ENCODE measurements at regions not wholly inside any gene's neighbourhood (a gene's known extent, or its start where the extent isn't known, plus 50 kb on each side); places are given as distances from the start of the nearest gene placed in this dataset.
A peak's percentile ranks its signal among the peaks of the same experiment; 100 is the strongest.
"Not testable (repeated sequence)": the region's sequence is repeated elsewhere in the genome, so short reads cannot be mapped to it uniquely, and the experiment has no call there.

- no peak overlapping the region for H3K4me3 ChIP-seq (ENCODE audit: low read length in 2 of 2)
- no peaks in the 10 kb centered on the region for H3K36me3 ChIP-seq (ENCODE audit: control insufficient read depth in 2 of 2, insufficient read depth in 2 of 2, low read length in 2 of 2)
- H3K9ac ChIP-seq (ENCODE audit: low read depth in 1 of 2, low read length in 2 of 2): no peak overlapping the region
- no peak overlapping the region for H3K27ac ChIP-seq (ENCODE audit: low read depth in 2 of 2, low read length in 2 of 2)
- H3K9me3 ChIP-seq (ENCODE audit: control insufficient read depth in 2 of 2, low read length in 2 of 2): no peaks in the 10 kb centered on the region
- no peaks in the 10 kb centered on the region for H3K27me3 ChIP-seq (ENCODE audit: control insufficient read depth in 2 of 2, insufficient read depth in 2 of 2, low read length in 2 of 2)
- H3K4me1 ChIP-seq (ENCODE audit: control insufficient read depth in 2 of 2, insufficient read depth in 2 of 2, low read length in 2 of 2): no peaks in the 10 kb centered on the region
These were observed 64.4 kb upstream of the TMEM170B start for GRCh38 chr6:11473008-11473740.

DNA sequence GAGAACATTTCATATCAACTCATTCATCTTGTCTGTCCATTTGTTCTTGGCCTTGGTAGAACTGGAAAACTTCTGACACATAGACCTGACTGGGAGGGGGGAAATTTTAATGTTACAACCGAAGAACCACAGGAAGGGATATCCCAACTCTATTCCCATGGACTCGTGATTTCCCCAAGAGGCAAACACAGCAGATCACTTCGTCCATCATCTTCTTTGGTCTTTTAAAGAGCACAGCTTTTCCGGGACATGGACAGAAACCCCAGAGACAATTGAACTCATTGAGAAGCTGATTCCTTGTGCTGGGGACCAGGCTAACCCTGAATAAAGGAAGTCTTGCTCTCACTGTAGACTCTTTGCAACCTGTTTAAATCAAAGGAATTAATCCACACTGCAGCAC, 66.3 kb upstream of the TMEM170B start:
- H3K27ac ChIP-seq (ENCODE audit: low read depth in 2 of 2, low read length in 2 of 2): no peak overlapping the region
- H3K36me3 ChIP-seq (ENCODE audit: control insufficient read depth in 2 of 2, insufficient read depth in 2 of 2, low read length in 2 of 2): no peaks in the 10 kb centered on the region
- no peaks in the 10 kb centered on the region for H3K27me3 ChIP-seq (ENCODE audit: control insufficient read depth in 2 of 2, insufficient read depth in 2 of 2, low read length in 2 of 2)
- no peaks in the 10 kb centered on the region for H3K9me3 ChIP-seq (ENCODE audit: control insufficient read depth in 2 of 2, low read length in 2 of 2)
- no peaks in the 10 kb centered on the region for H3K4me1 ChIP-seq (ENCODE audit: control insufficient read depth in 2 of 2, insufficient read depth in 2 of 2, low read length in 2 of 2)
- no peak overlapping the region for H3K4me3 ChIP-seq (ENCODE audit: low read length in 2 of 2)
- no peak overlapping the region for H3K9ac ChIP-seq (ENCODE audit: low read depth in 1 of 2, low read length in 2 of 2)

- H3K9me3 ChIP-seq (ENCODE audit: control insufficient read depth in 2 of 2, low read length in 2 of 2): no peaks in the 10 kb centered on the region
- no peaks in the 10 kb centered on the region for H3K36me3 ChIP-seq (ENCODE audit: control insufficient read depth in 2 of 2, insufficient read depth in 2 of 2, low read length in 2 of 2)
- no peaks in the 10 kb centered on the region for H3K4me1 ChIP-seq (ENCODE audit: control insufficient read depth in 2 of 2, insufficient read depth in 2 of 2, low read length in 2 of 2)
- no peak overlapping the region for H3K27ac ChIP-seq (ENCODE audit: low read depth in 2 of 2, low read length in 2 of 2)
- no peak overlapping the region for H3K9ac ChIP-seq (ENCODE audit: low read depth in 1 of 2, low read length in 2 of 2)
- H3K4me3 ChIP-seq (ENCODE audit: low read length in 2 of 2): no peak overlapping the region
- H3K27me3 ChIP-seq (ENCODE audit: control insufficient read depth in 2 of 2, insufficient read depth in 2 of 2, low read length in 2 of 2): no peaks in the 10 kb centered on the region
These were observed 67.9 kb upstream of the TMEM170B start for GRCh38 chr6:11469684-11470083.

DNA sequence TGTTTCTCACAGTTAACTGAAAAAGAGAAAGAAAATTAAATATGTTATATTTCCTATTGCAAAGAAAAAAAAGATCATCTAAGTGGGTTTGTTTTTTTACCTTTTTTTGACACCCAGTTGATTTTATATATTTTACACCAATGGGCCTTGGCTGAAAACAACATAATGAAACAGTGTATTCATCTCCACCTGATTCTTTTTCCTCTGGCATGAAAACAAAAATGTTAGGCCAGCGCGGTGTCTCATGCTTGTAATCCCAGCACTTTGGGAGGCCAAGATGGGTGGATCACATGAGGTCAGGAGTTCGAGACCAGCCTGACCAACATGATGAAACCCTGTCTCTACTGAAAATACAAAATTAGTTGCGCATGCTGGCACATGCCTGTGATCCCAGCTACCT, 69.3 kb upstream of the TMEM170B start:
- not testable (repeated sequence) for H3K36me3 ChIP-seq (ENCODE audit: control insufficient read depth in 2 of 2, insufficient read depth in 2 of 2, low read length in 2 of 2); H3K27ac ChIP-seq (ENCODE audit: low read depth in 2 of 2, low read length in 2 of 2); H3K4me1 ChIP-seq (ENCODE audit: control insufficient read depth in 2 of 2, insufficient read depth in 2 of 2, low read length in 2 of 2); H3K27me3 ChIP-seq (ENCODE audit: control insufficient read depth in 2 of 2, insufficient read depth in 2 of 2, low read length in 2 of 2); H3K4me3 ChIP-seq (ENCODE audit: low read length in 2 of 2); H3K9ac ChIP-seq (ENCODE audit: low read depth in 1 of 2, low read length in 2 of 2); H3K9me3 ChIP-seq (ENCODE audit: control insufficient read depth in 2 of 2, low read length in 2 of 2)

DNA sequence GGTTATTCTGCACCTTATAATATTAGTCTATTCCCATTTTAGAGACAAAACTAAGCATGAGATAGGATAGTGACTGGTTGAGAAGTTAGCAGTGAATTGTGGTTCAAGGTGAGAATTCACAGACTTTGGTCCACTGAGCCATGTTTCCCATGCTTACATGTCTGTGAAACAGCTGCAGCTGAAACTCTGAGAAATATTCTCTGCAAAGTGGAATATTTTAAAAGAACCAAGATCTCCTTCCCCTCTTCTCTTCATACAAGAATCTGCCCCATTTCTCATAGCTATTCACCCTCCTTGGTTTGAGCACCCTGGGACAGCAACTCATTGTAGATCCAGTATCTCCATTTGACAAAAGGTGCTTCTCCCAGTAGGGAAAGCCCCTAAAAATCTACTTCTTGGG, 70.2 kb upstream of the TMEM170B start:
- no peaks in the 10 kb centered on the region for H3K36me3 ChIP-seq (ENCODE audit: control insufficient read depth in 2 of 2, insufficient read depth in 2 of 2, low read length in 2 of 2)
- no peaks in the 10 kb centered on the region for H3K9me3 ChIP-seq (ENCODE audit: control insufficient read depth in 2 of 2, low read length in 2 of 2)
- H3K4me3 ChIP-seq (ENCODE audit: low read length in 2 of 2): no peak overlapping the region
- no peaks in the 10 kb centered on the region for H3K4me1 ChIP-seq (ENCODE audit: control insufficient read depth in 2 of 2, insufficient read depth in 2 of 2, low read length in 2 of 2)
- H3K27ac ChIP-seq (ENCODE audit: low read depth in 2 of 2, low read length in 2 of 2): no peak overlapping the region
- no peaks in the 10 kb centered on the region for H3K27me3 ChIP-seq (ENCODE audit: control insufficient read depth in 2 of 2, insufficient read depth in 2 of 2, low read length in 2 of 2)
- no peak overlapping the region for H3K9ac ChIP-seq (ENCODE audit: low read depth in 1 of 2, low read length in 2 of 2)

DNA sequence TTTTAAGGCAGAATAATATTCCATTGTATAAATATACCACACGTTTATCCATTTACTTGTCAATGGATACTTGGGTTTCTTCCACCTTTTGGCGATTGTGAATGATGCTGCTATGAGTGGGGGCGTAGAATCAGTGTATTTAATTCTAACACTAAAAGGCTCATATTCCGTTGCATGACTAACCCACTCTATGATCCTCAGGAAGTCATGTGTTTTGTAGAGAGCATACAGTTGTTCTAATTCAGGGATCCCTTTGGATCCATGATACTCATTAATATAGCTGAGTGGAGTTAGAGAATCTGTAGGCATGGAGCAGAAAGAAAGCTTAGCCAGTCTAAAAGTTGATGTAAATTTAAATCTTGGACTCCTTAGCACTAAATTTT, 74.2 kb upstream of the TMEM170B start:
- no peak overlapping the region for H3K4me3 ChIP-seq (ENCODE audit: low read length in 2 of 2)
- H3K27ac ChIP-seq (ENCODE audit: low read depth in 2 of 2, low read length in 2 of 2): no peak overlapping the region
- H3K9me3 ChIP-seq (ENCODE audit: control insufficient read depth in 2 of 2, low read length in 2 of 2): no peaks in the 10 kb centered on the region
- peaks cover 0 to 3% of the 10 kb centered on the region in 2 donors for H3K4me1 ChIP-seq (ENCODE audit: control insufficient read depth in 2 of 2, insufficient read depth in 2 of 2, low read length in 2 of 2)
- H3K36me3 ChIP-seq (ENCODE audit: control insufficient read depth in 2 of 2, insufficient read depth in 2 of 2, low read length in 2 of 2): no peaks in the 10 kb centered on the region
- no peaks in the 10 kb centered on the region for H3K27me3 ChIP-seq (ENCODE audit: control insufficient read depth in 2 of 2, insufficient read depth in 2 of 2, low read length in 2 of 2)
- H3K9ac ChIP-seq (ENCODE audit: low read depth in 1 of 2, low read length in 2 of 2): no peak overlapping the region

DNA sequence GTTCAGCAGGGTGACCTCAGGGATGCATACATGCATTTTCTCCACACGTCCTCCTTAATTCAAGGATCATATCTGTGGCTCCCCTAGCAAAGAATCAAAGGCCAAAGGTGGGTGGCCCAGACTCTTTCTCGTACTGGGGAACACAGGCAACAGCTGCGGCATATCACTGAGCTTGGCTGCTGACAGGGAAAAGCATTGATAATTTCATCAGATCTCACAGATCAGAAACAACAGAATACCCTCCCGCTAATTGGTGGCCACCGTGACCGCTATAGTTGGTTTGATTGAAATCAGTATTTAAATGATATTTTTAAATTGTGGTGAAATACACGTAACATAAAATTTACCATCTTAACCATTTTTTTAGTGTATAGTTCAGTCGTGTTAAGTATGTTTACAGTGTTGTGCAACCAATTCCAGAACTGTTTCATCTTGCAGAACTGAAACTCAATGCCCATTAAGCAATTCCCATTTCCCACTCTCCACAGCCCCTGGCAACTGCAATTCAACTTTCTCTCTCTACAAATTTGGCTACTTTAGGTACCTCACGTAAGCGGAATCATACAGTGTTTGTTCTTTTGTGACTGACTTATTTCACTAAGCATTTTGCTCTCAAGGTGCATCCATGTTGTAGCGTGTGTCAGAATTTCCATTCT, 74.7 kb upstream of the TMEM170B start:
- Histone ChIP-seq H3K27me3 (ENCODE audit: control insufficient read depth in 2 of 2, insufficient read depth in 2 of 2, low read length in 2 of 2) (no peaks in the 10 kb centered on the region), H3K9me3 (ENCODE audit: control insufficient read depth in 2 of 2, low read length in 2 of 2) (no peaks in the 10 kb centered on the region), H3K9ac (ENCODE audit: low read depth in 1 of 2, low read length in 2 of 2) (no peak overlapping the region), H3K4me1 (ENCODE audit: control insufficient read depth in 2 of 2, insufficient read depth in 2 of 2, low read length in 2 of 2) (peaks cover 0 to 3% of the 10 kb centered on the region in 2 donors), H3K27ac (ENCODE audit: low read depth in 2 of 2, low read length in 2 of 2) (no peak overlapping the region), H3K4me3 (ENCODE audit: low read length in 2 of 2) (no peak overlapping the region), H3K36me3 (ENCODE audit: control insufficient read depth in 2 of 2, insufficient read depth in 2 of 2, low read length in 2 of 2) (no peaks in the 10 kb centered on the region)

- no peaks in the 10 kb centered on the region for H3K27me3 ChIP-seq (ENCODE audit: control insufficient read depth in 2 of 2, insufficient read depth in 2 of 2, low read length in 2 of 2)
- H3K36me3 ChIP-seq (ENCODE audit: control insufficient read depth in 2 of 2, insufficient read depth in 2 of 2, low read length in 2 of 2): no peaks in the 10 kb centered on the region
- no peaks in the 10 kb centered on the region for H3K9me3 ChIP-seq (ENCODE audit: control insufficient read depth in 2 of 2, low read length in 2 of 2)
- H3K27ac ChIP-seq (ENCODE audit: low read depth in 2 of 2, low read length in 2 of 2): peak overlapping the region in 1 of 2 donors; percentile 44
- no peak overlapping the region for H3K9ac ChIP-seq (ENCODE audit: low read depth in 1 of 2, low read length in 2 of 2)
- H3K4me1 ChIP-seq (ENCODE audit: control insufficient read depth in 2 of 2, insufficient read depth in 2 of 2, low read length in 2 of 2): peaks cover 0 to 3% of the 10 kb centered on the region in 2 donors
- peak overlapping the region in 1 of 2 donors; percentile 21 for H3K4me3 ChIP-seq (ENCODE audit: low read length in 2 of 2)
These were observed 76.5 kb upstream of the TMEM170B start for GRCh38 chr6:11460837-11461661.

GRCh38 chr6:11460001-11460668, 77.4 kb upstream of the TMEM170B start:
- Histone ChIP-seq H3K4me3 (ENCODE audit: low read length in 2 of 2) (peak overlapping the region in 1 of 2 donors; percentile 21), H3K9ac (ENCODE audit: low read depth in 1 of 2, low read length in 2 of 2) (no peak overlapping the region), H3K27me3 (ENCODE audit: control insufficient read depth in 2 of 2, insufficient read depth in 2 of 2, low read length in 2 of 2) (no peaks in the 10 kb centered on the region), H3K36me3 (ENCODE audit: control insufficient read depth in 2 of 2, insufficient read depth in 2 of 2, low read length in 2 of 2) (no peaks in the 10 kb centered on the region), H3K4me1 (ENCODE audit: control insufficient read depth in 2 of 2, insufficient read depth in 2 of 2, low read length in 2 of 2) (peaks cover 0 to 3% of the 10 kb centered on the region in 2 donors), H3K9me3 (ENCODE audit: control insufficient read depth in 2 of 2, low read length in 2 of 2) (no peaks in the 10 kb centered on the region), H3K27ac (ENCODE audit: low read depth in 2 of 2, low read length in 2 of 2) (peak overlapping the region in 1 of 2 donors; percentile 44)

Measured in mucosa of rectum (tissue), 2 donors.